T-helper 2 cell (primary cell): ENCODE measurements at regions not wholly inside any gene's neighbourhood (a gene's known extent, or its start where the extent isn't known, plus 50 kb on each side); places are given as distances from the start of the nearest gene placed in this dataset.
"Not testable (repeated sequence)": the region's sequence is repeated elsewhere in the genome, so short reads cannot be mapped to it uniquely, and the experiment has no call there.

Experiments used
- DNase-seq, 5 experiments: peaks; one replicate each; pipeline versions ENCODE4 v3.0.0 to v3.0.0-alpha.2; 2012 to 2022

DNA sequence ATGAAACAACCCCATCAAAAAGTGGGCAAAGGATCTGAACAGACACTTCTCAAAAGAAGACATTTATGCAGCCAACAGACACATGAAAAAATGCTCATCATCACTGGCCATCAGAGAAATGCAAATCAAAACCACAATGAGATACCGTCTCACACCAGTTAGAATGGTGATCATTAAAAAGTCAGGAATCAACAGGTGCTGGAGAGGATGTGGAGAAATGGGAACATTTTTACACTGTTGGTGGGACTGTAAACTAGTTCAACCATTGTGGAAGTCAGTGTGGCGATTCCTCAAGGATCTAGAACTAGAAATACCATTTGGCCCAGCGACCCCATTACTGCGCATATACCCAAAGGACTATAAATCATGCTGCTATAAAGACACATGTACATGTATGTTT is 179.1 kb downstream of the LRRC70 start:
- DNase-seq, result not testable (repeated sequence)

GRCh38 chr5:62752998-62753367 is 174.4 kb downstream of the LRRC70 start:
- not testable (repeated sequence) for DNase-seq

DNA sequence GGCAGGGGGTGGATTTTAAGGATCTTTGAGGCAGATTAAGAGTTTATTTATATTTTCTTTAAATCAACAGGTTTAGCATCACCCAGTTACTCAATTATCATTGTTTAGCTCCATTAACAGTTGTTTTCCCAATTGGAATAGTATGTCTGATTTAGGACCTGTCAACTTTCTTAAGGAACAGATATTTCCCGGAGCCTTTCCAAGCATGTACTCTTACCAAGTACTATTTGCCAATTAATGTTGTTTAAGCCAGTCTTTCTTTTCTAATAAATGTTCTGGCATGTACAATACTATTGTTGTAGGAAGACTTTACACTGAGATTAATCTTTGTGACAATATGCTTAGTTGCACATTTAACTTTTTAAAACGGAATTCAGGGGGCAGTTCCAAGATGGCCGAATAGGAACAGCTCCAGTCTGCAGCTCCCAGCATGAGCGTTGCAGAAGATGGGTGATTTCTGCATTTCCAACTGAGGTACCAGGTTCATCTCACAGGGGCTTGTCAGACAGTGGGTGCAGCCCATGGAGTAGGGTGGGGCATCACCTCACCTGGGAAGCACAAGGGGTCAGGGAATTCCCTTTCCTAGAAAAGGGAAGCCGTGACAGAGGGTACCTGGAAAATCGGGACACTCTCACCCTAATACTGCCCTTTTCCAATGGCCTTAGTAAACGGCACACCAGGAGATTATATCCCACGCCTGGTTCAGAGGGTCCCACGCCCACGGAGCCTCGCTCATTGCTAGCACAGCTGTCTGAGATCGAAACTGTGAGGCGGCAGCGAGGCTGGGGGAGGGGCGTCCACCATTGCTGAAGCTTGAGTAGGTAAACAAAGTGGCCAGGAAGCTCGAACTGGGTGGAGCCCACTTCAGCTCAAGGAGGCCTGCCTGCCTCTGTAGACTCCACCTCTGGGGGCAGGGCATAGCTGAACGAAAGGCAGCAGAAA is 173.7 kb downstream of the LRRC70 start:
- not testable (repeated sequence) for DNase-seq

- no peak for DNase-seq
These were observed 163.6 kb downstream of the LRRC70 start for GRCh38 chr5:62742207-62742606.

GRCh38 chr5:62741761-62742160 is 163.1 kb downstream of the LRRC70 start:
- no peak for DNase-seq

- no peak for DNase-seq
These were observed 159.1 kb downstream of the LRRC70 start for GRCh38 chr5:62737766-62738165.

DNA sequence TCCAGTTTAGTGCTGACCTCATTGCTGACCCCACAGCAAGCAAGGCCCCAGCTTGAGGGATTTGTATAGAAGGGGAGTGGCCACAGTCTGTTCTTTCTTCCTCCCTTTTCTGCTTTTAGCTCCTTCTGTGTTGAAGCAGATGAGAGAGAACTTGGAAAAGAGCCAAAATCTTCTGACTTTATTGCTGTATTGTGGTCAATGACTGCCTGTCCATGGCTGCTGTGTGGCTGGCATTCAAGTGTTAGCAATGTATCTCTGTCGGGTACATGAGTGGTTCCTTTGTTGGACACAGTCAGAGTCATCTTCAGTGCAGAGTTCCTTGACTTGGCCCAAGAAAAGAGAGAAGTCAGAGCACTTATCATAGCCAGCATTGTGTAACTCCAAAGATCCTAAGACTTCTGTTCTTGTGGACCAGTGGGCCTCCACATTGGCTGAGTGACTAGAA is 154.1 kb downstream of the LRRC70 start:
- DNase-seq, result no peak

DNA sequence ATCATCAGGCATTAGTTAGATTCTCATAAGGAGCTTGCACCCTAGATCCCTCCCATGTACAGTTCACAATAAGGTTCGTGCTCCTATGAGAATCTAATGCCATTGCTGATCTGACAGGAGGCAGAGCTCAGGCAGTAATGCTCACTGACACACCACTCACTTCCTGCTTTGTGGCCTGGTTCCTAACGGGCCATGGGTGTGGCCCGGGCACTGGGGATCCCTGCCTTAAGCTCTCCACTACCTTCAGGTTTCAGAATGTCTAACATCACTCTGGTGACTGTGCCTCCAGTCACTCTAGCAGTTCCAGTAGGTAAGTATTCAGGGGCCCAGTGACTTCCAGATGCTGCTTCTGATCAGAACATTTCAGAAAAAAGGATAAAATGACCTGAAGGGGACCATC is 152.4 kb downstream of the LRRC70 start:
- DNase-seq, result peak in 1 of 5 experiments; percentile 30

- no peak for DNase-seq
These were observed 151.1 kb downstream of the LRRC70 start for GRCh38 chr5:62729675-62730074.

GRCh38 chr5:62727861-62728260 is 149.2 kb downstream of the LRRC70 start:
- no peak for DNase-seq

GRCh38 chr5:62727184-62727583 is 148.6 kb downstream of the LRRC70 start:
- DNase-seq, result no peak

DNA sequence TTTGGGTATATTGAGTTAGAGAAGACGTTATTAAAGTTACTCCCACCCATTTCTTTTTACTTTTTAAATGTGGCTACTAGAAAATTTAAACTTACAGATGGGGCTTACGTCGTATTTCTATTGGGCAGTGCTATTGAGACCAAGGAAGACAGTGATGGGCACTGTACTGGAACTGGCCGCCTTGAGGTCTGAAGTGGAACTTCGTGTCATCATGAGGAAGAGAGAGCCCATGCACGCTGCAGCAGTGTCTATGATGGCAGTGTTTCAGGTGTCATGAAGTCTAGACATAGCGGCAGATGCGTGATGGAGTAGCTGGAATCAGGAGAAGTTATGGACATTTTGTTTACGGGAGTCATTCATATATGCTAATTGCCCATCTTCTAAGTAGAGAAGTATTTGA is 143.7 kb downstream of the LRRC70 start:
- DNase-seq, result no peak

GRCh38 chr5:62720031-62720441 is 141.4 kb downstream of the LRRC70 start:
- DNase-seq, result peak in 1 of 5 experiments; percentile 23

- DNase-seq, result no peak
These were observed 140.6 kb downstream of the LRRC70 start for GRCh38 chr5:62719061-62719720.

- peak in 1 of 5 experiments; percentile 3 for DNase-seq
These were observed 139.7 kb downstream of the LRRC70 start for GRCh38 chr5:62718324-62718723.

GRCh38 chr5:62717301-62717933 is 138.8 kb downstream of the LRRC70 start:
- DNase-seq, result no peak

GRCh38 chr5:62714296-62714695 is 135.7 kb downstream of the LRRC70 start:
- no peak for DNase-seq

GRCh38 chr5:62708481-62709325 is 130.1 kb downstream of the LRRC70 start:
- DNase-seq, result no peak

DNA sequence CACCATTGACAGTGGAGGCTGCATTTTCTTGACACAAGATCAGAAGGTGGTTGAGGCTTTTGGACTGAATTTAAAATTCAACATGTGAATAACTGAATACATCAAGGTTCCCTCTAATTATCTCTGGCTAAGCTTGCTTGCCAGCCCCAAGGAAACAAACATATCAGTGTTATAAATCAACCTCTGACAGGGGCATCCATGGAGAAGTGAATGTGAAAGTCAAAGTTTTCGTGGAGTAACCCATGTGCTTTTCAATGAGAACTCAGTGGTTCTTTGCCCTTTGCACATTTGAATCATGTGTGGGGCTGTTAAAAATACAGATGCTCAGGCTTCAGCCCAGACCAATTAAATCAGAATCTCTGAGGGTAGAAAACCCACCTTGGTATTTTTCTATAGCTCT is 128.9 kb downstream of the LRRC70 start:
- DNase-seq, result no peak

DNA sequence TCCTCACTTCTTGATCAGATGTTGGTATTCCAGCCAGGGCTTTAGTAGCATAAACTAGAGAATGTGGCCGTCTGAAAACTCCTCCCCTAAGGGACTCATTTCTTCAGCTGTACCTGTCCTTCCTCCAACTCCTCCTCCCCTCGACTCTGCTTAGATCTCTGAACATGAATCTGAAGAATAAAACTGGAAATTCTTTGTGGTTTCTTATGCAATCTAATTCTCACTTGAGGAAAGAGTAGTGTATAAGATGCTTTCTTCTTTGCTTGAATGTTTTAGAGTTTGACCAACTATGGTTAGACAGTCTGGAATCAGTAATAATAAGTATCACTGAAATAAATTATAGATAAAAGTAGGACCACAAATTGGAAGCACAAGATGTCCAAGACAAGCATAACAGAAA is 128.5 kb downstream of the LRRC70 start:
- no peak for DNase-seq

DNA sequence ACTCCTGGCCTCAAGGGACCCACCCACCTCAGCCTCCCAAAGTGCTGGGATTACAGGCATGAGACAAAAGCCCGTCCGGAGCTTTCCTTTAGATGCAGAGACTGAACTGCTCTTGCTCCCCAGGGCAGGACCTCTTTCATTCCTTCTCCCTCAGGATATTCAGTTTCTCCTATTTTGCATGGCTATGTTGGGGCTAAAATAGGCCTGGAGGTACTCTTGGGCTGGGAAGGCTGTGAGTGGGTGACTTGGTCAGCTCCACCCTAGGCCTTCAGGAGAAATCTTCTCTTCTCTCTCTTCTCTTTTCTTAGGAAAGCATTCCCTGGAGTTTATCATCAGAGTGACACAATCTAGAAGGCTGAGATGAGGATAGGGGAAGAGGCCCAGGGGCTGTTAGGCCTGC is 126.4 kb downstream of the LRRC70 start:
- no peak for DNase-seq

- no peak for DNase-seq
These were observed 123.5 kb downstream of the LRRC70 start for GRCh38 chr5:62702126-62702525.

DNA sequence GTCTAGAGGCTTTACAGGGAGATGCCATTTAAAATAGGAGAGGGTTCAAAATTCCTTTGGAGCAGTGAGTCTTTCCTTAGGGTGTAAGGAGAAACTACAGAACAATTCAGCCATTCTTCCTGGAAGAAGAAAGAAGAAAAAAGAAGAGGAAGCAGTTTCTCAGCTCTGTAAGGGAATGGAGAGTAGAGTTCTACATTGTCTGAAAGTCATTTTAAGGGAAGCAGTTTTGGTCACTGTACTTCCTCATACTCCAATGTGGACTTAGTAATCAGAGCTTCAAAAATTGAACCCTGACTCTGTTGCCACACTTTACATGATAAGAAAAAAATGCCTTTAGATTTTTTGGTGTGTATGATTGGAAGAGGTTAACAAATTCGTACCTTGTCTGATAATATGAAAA is 122.4 kb downstream of the LRRC70 start:
- no peak for DNase-seq
